ENCODE measurements at regions not wholly inside any gene's neighbourhood (a gene's known extent, or its start where the extent isn't known, plus 50 kb on each side); places are given as distances from the start of the nearest gene placed in this dataset.

- H3K9me3 ChIP-seq: peaks cover 0 to 5% (median 2%) of the 10 kb centered on the region in 4 donors
- H3K27me3 ChIP-seq: no peaks in the 10 kb centered on the region
- no peaks in the 10 kb centered on the region for H3K4me1 ChIP-seq
- no peak overlapping the region for H3K4me3 ChIP-seq
- no peak overlapping the region for H3K27ac ChIP-seq
- intact Hi-C loops (cut with DNase I; ENCODE audit: low total_unique reads): no loop called here
- WGBS, 5 donors: 53 to 66% (median 54%) methylated on average over 3 of the region's 3 CpGs
- TF ChIP-seq POLR2AphosphoS5 (IDR thresholded peaks at IDR 0.05) (no peak), POLR2A (IDR thresholded peaks at IDR 0.05) (no peak), EP300 (IDR thresholded peaks at IDR 0.05) (no peak), CTCF (IDR thresholded peaks at IDR 0.05) (no peak)
- no peaks in the 10 kb centered on the region for H3K36me3 ChIP-seq
- DNase-seq: no peak
Observed at GRCh38 chr18:78459668-78460067, 520.0 kb upstream of the SALL3 start.

GRCh38 chr18:78460558-78460957, 519.1 kb upstream of the SALL3 start:
- Histone ChIP-seq H3K4me3 (no peak overlapping the region), H3K9me3 (peaks cover 3 to 14% (median 11%) of the 10 kb centered on the region in 4 donors), H3K27me3 (no peaks in the 10 kb centered on the region), H3K27ac (no peak overlapping the region), H3K36me3 (no peaks in the 10 kb centered on the region), H3K4me1 (no peaks in the 10 kb centered on the region)
- TF ChIP-seq POLR2AphosphoS5 (IDR thresholded peaks at IDR 0.05) (no peak), EP300 (IDR thresholded peaks at IDR 0.05) (no peak), POLR2A (IDR thresholded peaks at IDR 0.05) (no peak), CTCF (IDR thresholded peaks at IDR 0.05) (no peak)
- 39 to 64% (median 57%) methylated on average over 3 of the region's 3 CpGs for WGBS, 5 donors
- DNase-seq: no peak
- intact Hi-C loops (cut with DNase I; ENCODE audit: low total_unique reads): no loop called here

GRCh38 chr18:78473563-78473962, 506.1 kb upstream of the SALL3 start:
- no peak overlapping the region for H3K4me3 ChIP-seq
- H3K4me1 ChIP-seq: no peaks in the 10 kb centered on the region
- DNase-seq: no peak
- WGBS, 5 donors: 40 to 70% (median 53%) methylated on average over 5 of the region's 5 CpGs
- peaks cover 0 to under 1% (median 0%) of the 10 kb centered on the region in 4 donors for H3K9me3 ChIP-seq
- H3K36me3 ChIP-seq: no peaks in the 10 kb centered on the region
- no peaks in the 10 kb centered on the region for H3K27me3 ChIP-seq
- intact Hi-C loops (cut with DNase I; ENCODE audit: low total_unique reads): no loop called here
- TF ChIP-seq POLR2AphosphoS5 (IDR thresholded peaks at IDR 0.05): no peak
- H3K27ac ChIP-seq: no peak overlapping the region

GRCh38 chr18:78477840-78478239, 501.8 kb upstream of the SALL3 start:
- Histone ChIP-seq H3K9me3 (no peaks in the 10 kb centered on the region), H3K27ac (no peak overlapping the region), H3K27me3 (no peaks in the 10 kb centered on the region), H3K4me3 (no peak overlapping the region), H3K36me3 (no peaks in the 10 kb centered on the region), H3K4me1 (no peaks in the 10 kb centered on the region)
- DNase-seq: no peak
- intact Hi-C loops (cut with DNase I; ENCODE audit: low total_unique reads): no loop called here
- WGBS, 5 donors: 55 to 67% (median 59%) methylated on average over 9 of the region's 9 CpGs
- TF ChIP-seq POLR2A (IDR thresholded peaks at IDR 0.05) (no peak), POLR2AphosphoS5 (IDR thresholded peaks at IDR 0.05) (no peak), CTCF (IDR thresholded peaks at IDR 0.05) (no peak), EP300 (IDR thresholded peaks at IDR 0.05) (no peak)

GRCh38 chr18:78479443-78479842, 500.2 kb upstream of the SALL3 start:
- no peaks in the 10 kb centered on the region for H3K9me3 ChIP-seq
- no peaks in the 10 kb centered on the region for H3K36me3 ChIP-seq
- TF ChIP-seq EP300 (IDR thresholded peaks at IDR 0.05) (no peak), POLR2A (IDR thresholded peaks at IDR 0.05) (no peak), POLR2AphosphoS5 (IDR thresholded peaks at IDR 0.05) (no peak), CTCF (IDR thresholded peaks at IDR 0.05) (no peak)
- no peak overlapping the region for H3K4me3 ChIP-seq
- no peaks in the 10 kb centered on the region for H3K27me3 ChIP-seq
- no peaks in the 10 kb centered on the region for H3K4me1 ChIP-seq
- intact Hi-C loops (cut with DNase I; ENCODE audit: low total_unique reads): no loop called here
- H3K27ac ChIP-seq: no peak overlapping the region
- WGBS, 5 donors: 90 to 94% (median 92%) methylated on average over 12 to 16 of the region's 16 CpGs
- no peak for DNase-seq
